Neural progenitor cell (in vitro differentiated cells): ENCODE measurements at regions not wholly inside any gene's neighbourhood (a gene's known extent, or its start where the extent isn't known, plus 50 kb on each side); places are given as distances from the start of the nearest gene placed in this dataset.

ENCODE experiments used
- DNase-seq: peaks from one replicate; pipeline ENCODE4 v3.0.0-alpha.2; 2016; ENCODE audit warnings: low spot score
- H2AFZ ChIP-seq: fragments of 200-600 bp; sonication (generic); replicated peaks from 2 replicates; pipeline ENCODE4 v1.6.1; 2016; ENCODE audit warnings: antibody characterized with exemption
- H3F3A ChIP-seq: fragments of 200-600 bp; sonication (generic); 2 replicates; pipeline ENCODE4 v1.6.1; 2016; ENCODE audit warnings: antibody characterized with exemption, low read depth
- H3K27ac ChIP-seq: fragments of 200-600 bp; sonication (generic); 2 replicates; pipeline ENCODE4 v1.5.1; 2016; ENCODE audit warnings: mild to moderate bottlenecking
- H3K27me3 ChIP-seq: fragments of 200-600 bp; sonication (generic); 2 replicates; pipeline ENCODE4 v1.6.1; 2016; ENCODE audit warnings: mild to moderate bottlenecking, moderate library complexity
- H3K36me3 ChIP-seq: fragments of 200-600 bp; sonication (generic); 2 replicates; pipeline ENCODE4 v1.5.1; 2016
- H3K4me1 ChIP-seq: fragments of 200-600 bp; sonication (generic); 2 replicates; pipeline ENCODE4 v1.6.1; 2016; ENCODE audit warnings: mixed run types
- H3K4me2 ChIP-seq: fragments of 200-600 bp; sonication (generic); 2 replicates; pipeline ENCODE4 v1.6.1; 2016
- H3K4me3 ChIP-seq: fragments of 200-600 bp; sonication (generic); 2 replicates; pipeline ENCODE4 v1.5.1; 2016
- H3K79me2 ChIP-seq: fragments of 200-600 bp; sonication (generic); 2 replicates; pipeline ENCODE4 v1.6.1; 2016; ENCODE audit warnings: low read depth
- H3K9ac ChIP-seq: fragments of 200-600 bp; sonication (generic); 2 replicates; pipeline ENCODE4 v1.6.1; 2016
- H3K9me3 ChIP-seq: fragments of 200-600 bp; sonication (generic); 2 replicates; pipeline ENCODE4 v1.5.1; 2016; ENCODE audit warnings: low read depth
- H4K20me1 ChIP-seq: fragments of 200-600 bp; sonication (generic); 2 replicates; pipeline ENCODE4 v1.6.1; 2016; ENCODE audit warnings: low read depth
- H3K27ac Mint-ChIP-seq: 3 replicates; pipeline ENCODE4 v1.8.0; 2021; ENCODE audit warnings: mixed read lengths
- H3K27me3 Mint-ChIP-seq: 2 replicates; pipeline ENCODE4 v1.8.0; 2022; ENCODE audit warnings: low read depth, mild to moderate bottlenecking, inconsistent platforms, moderate library complexity, mixed read lengths; ENCODE audit not compliant: insufficient read depth
- H3K36me3 Mint-ChIP-seq: 3 replicates; pipeline ENCODE4 v1.8.0; 2021; ENCODE audit warnings: mixed read lengths
- H3K4me1 Mint-ChIP-seq: 3 replicates; pipeline ENCODE4 v1.8.0; 2021; ENCODE audit warnings: mixed read lengths
- H3K4me3 Mint-ChIP-seq: 3 replicates; pipeline ENCODE4 v1.8.0; 2021; ENCODE audit warnings: mild to moderate bottlenecking, moderate library complexity, mixed read lengths
- H3K9me3 Mint-ChIP-seq: 3 replicates; pipeline ENCODE4 v1.8.0; 2020; ENCODE audit warnings: mixed read lengths
- EZH2 ChIP-seq: fragments of 200-600 bp; sonication (generic); IDR thresholded peaks from 2 replicates; pipeline ENCODE4 v1.6.1; 2017; ENCODE audit warnings: antibody characterized with exemption, mild to moderate bottlenecking, moderate library complexity
- EZH2phosphoT487 ChIP-seq: fragments of 200-600 bp; sonication (generic); IDR thresholded peaks from 2 replicates; pipeline ENCODE4 v1.6.1; 2017; ENCODE audit warnings: antibody characterized with exemption
- TF ChIP-seq, protein P1 (sequence below): fragments of 200-600 bp; sonication (generic); IDR thresholded peaks from 2 replicates; pipeline ENCODE4 v1.5.1; 2017; ENCODE audit warnings: antibody characterized with exemption, mild to moderate bottlenecking

DNA sequence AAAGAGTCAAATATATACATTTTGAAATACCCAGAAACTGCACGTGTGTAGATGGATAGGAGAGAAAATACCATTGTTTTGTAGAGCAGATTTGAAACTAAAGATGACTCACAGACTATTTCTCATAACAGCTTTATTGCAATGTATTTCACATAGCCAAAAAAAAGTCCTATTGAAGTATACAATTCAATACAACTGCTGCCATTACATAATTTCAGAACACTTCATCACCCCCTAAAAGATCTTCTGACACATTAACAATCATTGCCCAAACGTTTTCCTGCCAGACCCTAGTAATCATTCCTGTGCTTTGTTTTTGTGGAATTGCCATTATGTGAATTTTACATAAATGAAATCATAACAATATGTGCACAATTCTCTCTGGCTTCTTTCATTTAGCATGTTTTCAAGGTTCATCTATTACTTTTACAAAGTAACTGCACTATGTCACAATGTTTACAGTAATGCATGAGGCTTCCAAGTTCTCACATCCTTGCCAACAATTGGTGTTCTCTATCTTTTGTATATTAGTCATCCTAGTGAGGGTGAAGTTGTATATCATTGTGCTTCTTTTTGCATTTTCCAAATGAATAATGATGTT, 378.6 kb upstream of the CWC22 start:
- Mint-ChIP-seq H3K4me3 (no peak overlapping the region), H3K36me3 (no peaks in the 10 kb centered on the region), H3K27me3 (peaks cover 2% of the 10 kb centered on the region), H3K9me3 (peaks cover 2% of the 10 kb centered on the region), H3K4me1 (no peaks in the 10 kb centered on the region), H3K27ac (no peak overlapping the region)
- Histone ChIP-seq H3F3A (no peaks in the 10 kb centered on the region), H3K4me2 (no peak overlapping the region), H3K79me2 (no peaks in the 10 kb centered on the region), H3K27ac (no peak overlapping the region), H3K36me3 (no peaks in the 10 kb centered on the region), H3K9me3 (no peaks in the 10 kb centered on the region), H3K4me1 (no peaks in the 10 kb centered on the region), H3K9ac (no peak overlapping the region), H2AFZ (no peak overlapping the region), H3K27me3 (no peaks in the 10 kb centered on the region), H4K20me1 (no peaks in the 10 kb centered on the region), H3K4me3 (no peak overlapping the region)
- no peak for DNase-seq
- TF ChIP-seq, protein P1, sequence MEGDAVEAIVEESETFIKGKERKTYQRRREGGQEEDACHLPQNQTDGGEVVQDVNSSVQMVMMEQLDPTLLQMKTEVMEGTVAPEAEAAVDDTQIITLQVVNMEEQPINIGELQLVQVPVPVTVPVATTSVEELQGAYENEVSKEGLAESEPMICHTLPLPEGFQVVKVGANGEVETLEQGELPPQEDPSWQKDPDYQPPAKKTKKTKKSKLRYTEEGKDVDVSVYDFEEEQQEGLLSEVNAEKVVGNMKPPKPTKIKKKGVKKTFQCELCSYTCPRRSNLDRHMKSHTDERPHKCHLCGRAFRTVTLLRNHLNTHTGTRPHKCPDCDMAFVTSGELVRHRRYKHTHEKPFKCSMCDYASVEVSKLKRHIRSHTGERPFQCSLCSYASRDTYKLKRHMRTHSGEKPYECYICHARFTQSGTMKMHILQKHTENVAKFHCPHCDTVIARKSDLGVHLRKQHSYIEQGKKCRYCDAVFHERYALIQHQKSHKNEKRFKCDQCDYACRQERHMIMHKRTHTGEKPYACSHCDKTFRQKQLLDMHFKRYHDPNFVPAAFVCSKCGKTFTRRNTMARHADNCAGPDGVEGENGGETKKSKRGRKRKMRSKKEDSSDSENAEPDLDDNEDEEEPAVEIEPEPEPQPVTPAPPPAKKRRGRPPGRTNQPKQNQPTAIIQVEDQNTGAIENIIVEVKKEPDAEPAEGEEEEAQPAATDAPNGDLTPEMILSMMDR = no peak
- TF ChIP-seq EZH2 (no peak), EZH2phosphoT487 (no peak)

DNA sequence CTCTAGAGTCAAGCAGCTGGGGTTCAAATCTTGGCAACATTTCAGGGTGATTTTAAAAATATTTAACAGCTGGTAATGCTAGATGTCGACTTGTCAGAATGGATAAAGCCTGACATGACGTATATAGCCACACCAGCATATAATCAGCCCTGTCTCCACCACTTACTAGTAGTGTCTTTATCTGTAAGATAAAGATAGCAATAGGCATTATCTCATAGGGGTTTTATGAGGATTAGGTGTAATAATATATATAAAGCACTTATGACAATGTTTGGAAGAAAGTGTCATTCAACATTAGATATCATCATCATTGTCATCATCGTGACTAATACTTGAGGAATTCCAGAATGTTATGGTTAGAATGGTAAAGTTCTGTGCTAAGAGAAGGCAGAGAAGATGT, 369.0 kb upstream of the CWC22 start:
- Histone ChIP-seq H3K79me2 (no peaks in the 10 kb centered on the region), H3F3A (no peaks in the 10 kb centered on the region), H3K4me1 (no peaks in the 10 kb centered on the region), H3K9me3 (no peaks in the 10 kb centered on the region), H3K27me3 (no peaks in the 10 kb centered on the region), H4K20me1 (no peaks in the 10 kb centered on the region), H2AFZ (no peak overlapping the region), H3K36me3 (no peaks in the 10 kb centered on the region), H3K9ac (no peak overlapping the region), H3K4me2 (no peak overlapping the region), H3K4me3 (no peak overlapping the region), H3K27ac (no peak overlapping the region)
- H3K27me3 Mint-ChIP-seq = no peaks in the 10 kb centered on the region
- no peaks in the 10 kb centered on the region for H3K36me3 Mint-ChIP-seq
- DNase-seq = no peak
- no peak overlapping the region for H3K27ac Mint-ChIP-seq
- H3K9me3 Mint-ChIP-seq = no peaks in the 10 kb centered on the region
- no peak overlapping the region for H3K4me3 Mint-ChIP-seq
- no peaks in the 10 kb centered on the region for H3K4me1 Mint-ChIP-seq
- TF ChIP-seq, protein P1 = no peak
- TF ChIP-seq EZH2phosphoT487 (no peak), EZH2 (no peak)

DNA sequence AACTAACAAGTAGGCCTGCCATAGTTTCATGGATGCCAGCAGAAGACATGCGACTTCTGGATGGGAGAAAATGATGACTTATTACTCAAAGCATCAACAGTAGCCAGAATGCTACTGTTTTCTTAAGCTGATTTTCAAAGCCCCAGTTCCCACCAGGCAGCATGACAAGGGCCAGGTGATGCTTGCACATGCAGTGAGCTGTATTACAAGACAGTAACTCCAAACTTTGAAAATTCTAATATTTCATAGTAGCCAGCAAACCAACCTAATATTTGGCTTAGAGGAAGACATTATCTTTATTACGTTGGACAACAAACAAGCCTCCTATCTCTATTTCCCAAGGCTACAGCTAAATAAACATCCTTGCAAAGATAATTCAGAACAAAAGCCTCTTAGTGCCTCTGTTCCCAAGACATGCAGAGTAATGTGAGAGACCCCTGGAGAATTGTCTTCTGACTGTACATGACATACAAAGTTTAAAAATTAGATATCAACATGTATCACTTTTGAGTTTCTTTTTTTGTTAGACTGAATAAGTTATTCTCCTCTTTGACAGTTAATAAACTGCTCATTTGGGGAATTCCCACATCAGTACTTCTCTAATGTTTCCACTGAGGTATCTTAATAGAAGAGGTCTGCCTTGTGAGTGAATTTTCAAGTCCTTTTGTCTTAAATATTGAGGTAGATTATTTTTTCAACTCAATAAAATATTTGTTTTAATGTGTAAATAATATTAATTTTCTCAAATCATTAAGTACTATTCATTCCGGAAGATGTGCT, 367.6 kb upstream of the CWC22 start:
- TF ChIP-seq, protein P1 = no peak
- TF ChIP-seq EZH2 (no peak), EZH2phosphoT487 (no peak)
- no peaks in the 10 kb centered on the region for H3K9me3 ChIP-seq
- H3K36me3 ChIP-seq = no peaks in the 10 kb centered on the region
- H3F3A ChIP-seq = no peaks in the 10 kb centered on the region
- no peak for DNase-seq
- no peak overlapping the region for H3K4me3 ChIP-seq
- H3K4me3 Mint-ChIP-seq = no peak overlapping the region
- no peaks in the 10 kb centered on the region for H3K36me3 Mint-ChIP-seq
- H3K4me1 ChIP-seq = no peaks in the 10 kb centered on the region
- no peak overlapping the region for H3K9ac ChIP-seq
- H3K27me3 Mint-ChIP-seq = peaks cover 2% of the 10 kb centered on the region
- no peaks in the 10 kb centered on the region for H3K79me2 ChIP-seq
- H3K27ac Mint-ChIP-seq = no peak overlapping the region
- no peak overlapping the region for H2AFZ ChIP-seq
- H3K4me2 ChIP-seq = no peak overlapping the region
- no peaks in the 10 kb centered on the region for H4K20me1 ChIP-seq
- no peaks in the 10 kb centered on the region for H3K27me3 ChIP-seq
- no peaks in the 10 kb centered on the region for H3K4me1 Mint-ChIP-seq
- no peak overlapping the region for H3K27ac ChIP-seq
- H3K9me3 Mint-ChIP-seq = no peaks in the 10 kb centered on the region
